ENCODE measurements at regions not wholly inside any gene's neighbourhood (a gene's known extent, or its start where the extent isn't known, plus 50 kb on each side); places are given as distances from the start of the nearest gene placed in this dataset.

- TF ChIP-seq, protein P1, sequence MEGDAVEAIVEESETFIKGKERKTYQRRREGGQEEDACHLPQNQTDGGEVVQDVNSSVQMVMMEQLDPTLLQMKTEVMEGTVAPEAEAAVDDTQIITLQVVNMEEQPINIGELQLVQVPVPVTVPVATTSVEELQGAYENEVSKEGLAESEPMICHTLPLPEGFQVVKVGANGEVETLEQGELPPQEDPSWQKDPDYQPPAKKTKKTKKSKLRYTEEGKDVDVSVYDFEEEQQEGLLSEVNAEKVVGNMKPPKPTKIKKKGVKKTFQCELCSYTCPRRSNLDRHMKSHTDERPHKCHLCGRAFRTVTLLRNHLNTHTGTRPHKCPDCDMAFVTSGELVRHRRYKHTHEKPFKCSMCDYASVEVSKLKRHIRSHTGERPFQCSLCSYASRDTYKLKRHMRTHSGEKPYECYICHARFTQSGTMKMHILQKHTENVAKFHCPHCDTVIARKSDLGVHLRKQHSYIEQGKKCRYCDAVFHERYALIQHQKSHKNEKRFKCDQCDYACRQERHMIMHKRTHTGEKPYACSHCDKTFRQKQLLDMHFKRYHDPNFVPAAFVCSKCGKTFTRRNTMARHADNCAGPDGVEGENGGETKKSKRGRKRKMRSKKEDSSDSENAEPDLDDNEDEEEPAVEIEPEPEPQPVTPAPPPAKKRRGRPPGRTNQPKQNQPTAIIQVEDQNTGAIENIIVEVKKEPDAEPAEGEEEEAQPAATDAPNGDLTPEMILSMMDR (IDR thresholded peaks at IDR 0.05) = no peak
- no peak for TF ChIP-seq POLR2A (IDR thresholded peaks at IDR 0.05)
- TF ChIP-seq EP300 (IDR thresholded peaks at IDR 0.05) = no peak
- no peak for TF ChIP-seq POLR2AphosphoS5 (IDR thresholded peaks at IDR 0.05)
Measured at GRCh38 chr10:128325788-128326187, 199.6 kb upstream of the MKI67 start.

Data from sigmoid colon (tissue), 4 donors.